Astrocyte (in vitro differentiated cells and primary cell): ENCODE measurements at regions not wholly inside any gene's neighbourhood (a gene's known extent, or its start where the extent isn't known, plus 50 kb on each side); places are given as distances from the start of the nearest gene placed in this dataset.

Experiments
- EZH2 ChIP-seq: IDR thresholded peaks from 2 replicates; pipeline ENCODE4 v1.6.1; 2012; ENCODE audit warnings: mild to moderate bottlenecking, low read length, inconsistent platforms; ENCODE audit not compliant: insufficient read depth
- TF ChIP-seq, protein P1 (sequence below): IDR thresholded peaks from 2 replicates; pipeline ENCODE4 v1.5.1; 2011; ENCODE audit warnings: low read depth, mild to moderate bottlenecking, inconsistent platforms, low read length, moderate library complexity; ENCODE audit not compliant: insufficient read depth

DNA sequence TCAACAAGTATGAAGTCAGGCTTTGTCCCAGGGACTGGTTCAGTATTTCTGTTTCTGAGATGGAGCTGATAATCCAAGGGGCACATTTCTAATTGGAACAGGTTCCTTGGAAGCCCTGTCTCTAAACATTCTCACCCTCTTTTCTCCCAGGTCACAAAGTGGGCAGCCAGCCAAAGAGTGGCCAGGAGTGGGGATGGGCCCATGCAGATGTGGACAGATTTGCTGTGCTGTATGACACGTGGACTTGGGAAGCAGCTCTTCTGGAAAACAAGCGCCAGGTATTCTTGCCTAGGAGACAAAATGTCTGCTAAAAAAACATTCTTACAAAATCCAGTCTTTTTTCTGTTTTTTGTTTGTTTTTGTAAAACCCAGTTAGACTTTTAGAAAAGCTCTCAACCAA lies 140.2 kb downstream of the CD164 start:
- TF ChIP-seq, protein P1, sequence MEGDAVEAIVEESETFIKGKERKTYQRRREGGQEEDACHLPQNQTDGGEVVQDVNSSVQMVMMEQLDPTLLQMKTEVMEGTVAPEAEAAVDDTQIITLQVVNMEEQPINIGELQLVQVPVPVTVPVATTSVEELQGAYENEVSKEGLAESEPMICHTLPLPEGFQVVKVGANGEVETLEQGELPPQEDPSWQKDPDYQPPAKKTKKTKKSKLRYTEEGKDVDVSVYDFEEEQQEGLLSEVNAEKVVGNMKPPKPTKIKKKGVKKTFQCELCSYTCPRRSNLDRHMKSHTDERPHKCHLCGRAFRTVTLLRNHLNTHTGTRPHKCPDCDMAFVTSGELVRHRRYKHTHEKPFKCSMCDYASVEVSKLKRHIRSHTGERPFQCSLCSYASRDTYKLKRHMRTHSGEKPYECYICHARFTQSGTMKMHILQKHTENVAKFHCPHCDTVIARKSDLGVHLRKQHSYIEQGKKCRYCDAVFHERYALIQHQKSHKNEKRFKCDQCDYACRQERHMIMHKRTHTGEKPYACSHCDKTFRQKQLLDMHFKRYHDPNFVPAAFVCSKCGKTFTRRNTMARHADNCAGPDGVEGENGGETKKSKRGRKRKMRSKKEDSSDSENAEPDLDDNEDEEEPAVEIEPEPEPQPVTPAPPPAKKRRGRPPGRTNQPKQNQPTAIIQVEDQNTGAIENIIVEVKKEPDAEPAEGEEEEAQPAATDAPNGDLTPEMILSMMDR: no peak
- TF ChIP-seq EZH2: no peak
